ENCODE measurements at regions not wholly inside any gene's neighbourhood (a gene's known extent, or its start where the extent isn't known, plus 50 kb on each side); places are given as distances from the start of the nearest gene placed in this dataset.

- Histone ChIP-seq H3K9me3 (ENCODE audit: control insufficient read depth, insufficient read depth, low read length) (no peaks in the 10 kb centered on the region), H3K27me3 (ENCODE audit: control insufficient read depth, insufficient read depth, low read length) (peaks cover 15% of the 10 kb centered on the region), H3K4me1 (ENCODE audit: control insufficient read depth, insufficient read depth, low read length) (no peaks in the 10 kb centered on the region), H3K27ac (ENCODE audit: low read length) (no peak overlapping the region), H3K4me3 (ENCODE audit: low read length) (no peak overlapping the region), H3K36me3 (ENCODE audit: control insufficient read depth, insufficient read depth, low read length) (no peaks in the 10 kb centered on the region)
- 0% methylated on average over 6 of the region's 7 CpGs for WGBS (ENCODE audit: insufficient coverage)
- ATAC-seq (no peak), DNase-seq (no peak)
- intact Hi-C loops (cut with micrococcal nuclease): no loop called here
- H3K4me3 Mint-ChIP-seq: no peak overlapping the region
- H3K36me3 Mint-ChIP-seq: no peaks in the 10 kb centered on the region
- no peaks in the 10 kb centered on the region for H3K4me1 Mint-ChIP-seq
- H3K9me3 Mint-ChIP-seq: no peaks in the 10 kb centered on the region
- H3K27ac Mint-ChIP-seq: no peak overlapping the region
- H3K27me3 Mint-ChIP-seq (ENCODE audit: low read depth in 2 of 2): peaks cover 19 to 39% of the 10 kb centered on the region in 2 donors
- no peak for TF ChIP-seq CTCF (IDR thresholded peaks at IDR 0.05)
Measured at GRCh38 chr16:86922311-86922710, 344.0 kb downstream of the FOXL1 start.

- H3K36me3 Mint-ChIP-seq: no peaks in the 10 kb centered on the region
- no peak overlapping the region for H3K27ac ChIP-seq (ENCODE audit: low read length)
- no peaks in the 10 kb centered on the region for H3K36me3 ChIP-seq (ENCODE audit: control insufficient read depth, insufficient read depth, low read length)
- no peaks in the 10 kb centered on the region for H3K9me3 Mint-ChIP-seq
- intact Hi-C loops (cut with micrococcal nuclease): no loop called here
- H3K4me1 Mint-ChIP-seq: no peaks in the 10 kb centered on the region
- TF ChIP-seq CTCF (IDR thresholded peaks at IDR 0.05): no peak
- H3K4me1 ChIP-seq (ENCODE audit: control insufficient read depth, insufficient read depth, low read length): no peaks in the 10 kb centered on the region
- H3K27ac Mint-ChIP-seq: no peak overlapping the region
- DNase-seq (no peak), ATAC-seq (no peak)
- no peak overlapping the region for H3K4me3 ChIP-seq (ENCODE audit: low read length)
- 88% methylated on average over 4 of the region's 4 CpGs for WGBS (ENCODE audit: insufficient coverage)
- peaks cover 20% of the 10 kb centered on the region for H3K27me3 ChIP-seq (ENCODE audit: control insufficient read depth, insufficient read depth, low read length)
- no peak overlapping the region for H3K4me3 Mint-ChIP-seq
- peaks cover 29 to 46% of the 10 kb centered on the region in 2 donors for H3K27me3 Mint-ChIP-seq (ENCODE audit: low read depth in 2 of 2)
- H3K9me3 ChIP-seq (ENCODE audit: control insufficient read depth, insufficient read depth, low read length): no peaks in the 10 kb centered on the region
Measured at GRCh38 chr16:86923656-86924055, 345.3 kb downstream of the FOXL1 start.

- no peaks in the 10 kb centered on the region for H3K36me3 Mint-ChIP-seq
- H3K4me1 ChIP-seq (ENCODE audit: control insufficient read depth, insufficient read depth, low read length): no peaks in the 10 kb centered on the region
- ATAC-seq: no peak
- TF ChIP-seq CTCF (IDR thresholded peaks at IDR 0.05): no peak
- no peak overlapping the region for H3K27ac ChIP-seq (ENCODE audit: low read length)
- H3K4me3 Mint-ChIP-seq: no peak overlapping the region
- intact Hi-C loops (cut with micrococcal nuclease): no loop called here
- no peak for DNase-seq
- peaks cover 28% of the 10 kb centered on the region for H3K27me3 ChIP-seq (ENCODE audit: control insufficient read depth, insufficient read depth, low read length)
- peaks cover 0 to 7% of the 10 kb centered on the region in 2 donors for H3K4me1 Mint-ChIP-seq
- H3K27me3 Mint-ChIP-seq (ENCODE audit: low read depth in 2 of 2): peaks cover 38 to 55% of the 10 kb centered on the region in 2 donors
- H3K4me3 ChIP-seq (ENCODE audit: low read length): no peak overlapping the region
- H3K36me3 ChIP-seq (ENCODE audit: control insufficient read depth, insufficient read depth, low read length): no peaks in the 10 kb centered on the region
- H3K9me3 Mint-ChIP-seq: no peaks in the 10 kb centered on the region
- H3K27ac Mint-ChIP-seq: no peak overlapping the region
- H3K9me3 ChIP-seq (ENCODE audit: control insufficient read depth, insufficient read depth, low read length): no peaks in the 10 kb centered on the region
- 90% methylated on average over 6 of the region's 6 CpGs for WGBS (ENCODE audit: insufficient coverage)
Measured at GRCh38 chr16:86924537-86924936, 346.2 kb downstream of the FOXL1 start.

GRCh38 chr16:86925067-86925791 is 346.9 kb downstream of the FOXL1 start:
- WGBS (ENCODE audit: insufficient coverage): 12% methylated on average over 18 of the region's 18 CpGs
- no peaks in the 10 kb centered on the region for H3K4me1 ChIP-seq (ENCODE audit: control insufficient read depth, insufficient read depth, low read length)
- H3K27me3 Mint-ChIP-seq (ENCODE audit: low read depth in 2 of 2): peaks cover 39 to 57% of the 10 kb centered on the region in 2 donors
- H3K36me3 Mint-ChIP-seq: no peaks in the 10 kb centered on the region
- DNase-seq: no peak
- H3K4me1 Mint-ChIP-seq: peaks cover 0 to 7% of the 10 kb centered on the region in 2 donors
- H3K4me3 Mint-ChIP-seq: no peak overlapping the region
- H3K27ac Mint-ChIP-seq: no peak overlapping the region
- H3K36me3 ChIP-seq (ENCODE audit: control insufficient read depth, insufficient read depth, low read length): no peaks in the 10 kb centered on the region
- H3K9me3 ChIP-seq (ENCODE audit: control insufficient read depth, insufficient read depth, low read length): no peaks in the 10 kb centered on the region
- TF ChIP-seq CTCF (IDR thresholded peaks at IDR 0.05): no peak
- H3K4me3 ChIP-seq (ENCODE audit: low read length): no peak overlapping the region
- no peak overlapping the region for H3K27ac ChIP-seq (ENCODE audit: low read length)
- intact Hi-C loops (cut with micrococcal nuclease): no loop called here
- H3K9me3 Mint-ChIP-seq: no peaks in the 10 kb centered on the region
- ATAC-seq: no peak
- peaks cover 33% of the 10 kb centered on the region for H3K27me3 ChIP-seq (ENCODE audit: control insufficient read depth, insufficient read depth, low read length)

All from natural killer cell (primary cell).